ENCODE measurements at regions not wholly inside any gene's neighbourhood (a gene's known extent, or its start where the extent isn't known, plus 50 kb on each side); places are given as distances from the start of the nearest gene placed in this dataset.
A peak's percentile ranks its signal among the peaks of the same experiment; 100 is the strongest.

GRCh38 chr2:54387059-54387991 is 68.8 kb upstream of the SPTBN1 start:
- peak; percentile 64 for DNase-seq (ENCODE audit: low read depth)
- no peak overlapping the region for H3K4me3 ChIP-seq (ENCODE audit: low read depth, low read length)

DNA sequence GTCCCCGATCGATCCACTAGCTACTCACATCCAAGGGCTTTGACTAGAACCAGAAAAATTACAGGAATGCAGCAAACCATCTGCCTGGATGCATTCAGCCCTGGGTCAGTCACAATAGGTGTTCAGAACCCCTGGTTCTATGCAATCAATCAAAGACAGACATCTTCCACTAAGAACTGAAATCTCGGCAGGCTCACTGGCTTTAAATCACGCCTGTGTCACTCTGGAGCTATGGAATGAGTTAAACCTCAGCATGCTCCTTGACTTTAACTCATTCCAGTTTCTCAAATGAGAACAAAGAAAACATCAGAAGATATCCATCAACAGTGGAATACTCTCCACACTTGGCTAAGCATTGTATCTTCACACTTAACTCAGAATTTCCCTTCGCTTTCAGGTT is 68.1 kb upstream of the SPTBN1 start:
- DNase-seq (ENCODE audit: low read depth) = no peak
- no peak overlapping the region for H3K4me3 ChIP-seq (ENCODE audit: low read depth, low read length)

DNA sequence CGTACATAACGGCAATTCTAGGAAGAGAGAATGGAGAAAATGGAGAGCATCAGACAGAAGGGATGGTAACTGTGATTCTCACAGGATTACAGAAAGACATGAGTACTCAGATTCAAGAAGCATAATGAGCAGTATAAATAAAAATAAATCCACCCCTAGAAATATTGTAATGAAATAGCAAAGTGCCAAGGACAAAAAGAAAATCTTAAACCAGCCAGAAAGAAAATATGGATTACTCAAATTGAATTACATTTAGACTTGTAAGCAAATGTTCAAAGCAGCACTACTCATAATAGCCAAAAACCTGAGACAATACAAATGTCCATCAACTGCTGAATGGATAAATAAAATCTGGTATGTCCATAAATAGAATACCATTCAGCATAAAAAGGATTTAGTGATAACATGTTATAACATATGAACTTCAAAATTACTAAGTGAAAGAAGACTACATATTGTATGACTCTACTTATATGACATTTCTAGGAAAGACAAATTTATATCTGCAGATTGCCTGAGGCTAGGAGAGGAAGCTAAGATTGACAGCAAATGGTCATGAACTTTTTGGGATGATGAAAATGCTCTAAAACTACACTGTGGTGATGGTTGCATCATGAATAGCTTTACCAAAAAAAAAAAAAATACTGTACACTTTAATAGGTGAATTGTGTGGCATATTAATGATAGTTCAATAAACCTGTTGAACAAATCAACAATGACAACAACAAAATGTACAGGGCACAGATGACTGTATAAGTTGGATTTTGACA is 63.4 kb upstream of the SPTBN1 start:
- no peak overlapping the region for H3K4me3 ChIP-seq (ENCODE audit: low read depth, low read length)
- no peak for DNase-seq (ENCODE audit: low read depth)

DNA sequence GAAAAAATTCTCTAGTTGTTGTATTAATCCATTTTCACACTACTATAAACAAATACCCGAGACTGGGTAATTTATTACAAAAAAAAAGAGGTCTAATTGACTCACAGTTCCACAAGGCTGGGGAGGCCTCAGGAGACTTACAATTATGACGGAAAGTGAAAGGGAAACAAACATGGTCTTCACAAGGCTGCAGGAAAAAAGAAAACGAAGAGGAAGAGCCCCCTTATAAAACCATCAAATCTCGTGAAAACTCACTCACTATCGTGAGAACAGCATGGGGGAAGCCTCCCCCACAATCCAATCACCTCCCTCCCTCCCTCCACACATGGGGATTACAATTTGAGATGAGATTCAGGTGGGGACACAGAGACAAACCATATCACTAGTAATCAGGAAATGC is 61.7 kb upstream of the SPTBN1 start:
- no peak for DNase-seq (ENCODE audit: low read depth)

GRCh38 chr2:54396107-54396506 is 60.0 kb upstream of the SPTBN1 start:
- no peak overlapping the region for H3K4me3 ChIP-seq (ENCODE audit: low read depth, low read length)
- DNase-seq (ENCODE audit: low read depth) = no peak

More for the DNA sequence above, 61.7 kb upstream of the SPTBN1 start:
- H3K4me3 ChIP-seq (ENCODE audit: low read depth, low read length) = no peak overlapping the region

- no peak for DNase-seq (ENCODE audit: low read depth)
These were observed 59.3 kb upstream of the SPTBN1 start for GRCh38 chr2:54396798-54397197.

GRCh38 chr2:54397426-54397825 is 58.7 kb upstream of the SPTBN1 start:
- H3K4me3 ChIP-seq (ENCODE audit: low read depth, low read length) = no peak overlapping the region
- no peak for DNase-seq (ENCODE audit: low read depth)

More at GRCh38 chr2:54396798-54397197, 59.3 kb upstream of the SPTBN1 start:
- no peak overlapping the region for H3K4me3 ChIP-seq (ENCODE audit: low read depth, low read length)

- no peak overlapping the region for H3K4me3 ChIP-seq (ENCODE audit: low read depth, low read length)
- no peak for DNase-seq (ENCODE audit: low read depth)
These were observed 54.6 kb upstream of the SPTBN1 start for GRCh38 chr2:54401554-54401953.

DNA sequence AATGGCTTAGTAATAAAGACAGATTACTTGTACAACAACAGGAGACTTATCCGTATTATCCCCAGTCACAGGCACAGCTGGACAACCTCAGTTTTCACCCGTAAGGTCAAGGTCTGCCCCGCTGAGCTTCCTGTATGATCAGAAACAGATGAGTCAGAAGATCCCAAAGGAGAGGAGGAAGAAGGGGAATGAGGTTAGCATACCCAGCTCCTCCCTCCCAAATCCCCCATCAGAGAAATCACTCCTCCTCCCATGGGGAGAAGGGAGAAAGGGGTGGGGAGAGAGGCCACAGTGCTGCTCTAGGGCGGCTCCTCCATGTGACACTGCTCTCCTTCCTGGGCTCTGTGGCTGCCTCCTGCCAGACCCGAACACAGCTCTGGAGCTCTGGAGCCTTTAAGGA is 53.8 kb upstream of the SPTBN1 start:
- no peak for DNase-seq (ENCODE audit: low read depth)

DNA sequence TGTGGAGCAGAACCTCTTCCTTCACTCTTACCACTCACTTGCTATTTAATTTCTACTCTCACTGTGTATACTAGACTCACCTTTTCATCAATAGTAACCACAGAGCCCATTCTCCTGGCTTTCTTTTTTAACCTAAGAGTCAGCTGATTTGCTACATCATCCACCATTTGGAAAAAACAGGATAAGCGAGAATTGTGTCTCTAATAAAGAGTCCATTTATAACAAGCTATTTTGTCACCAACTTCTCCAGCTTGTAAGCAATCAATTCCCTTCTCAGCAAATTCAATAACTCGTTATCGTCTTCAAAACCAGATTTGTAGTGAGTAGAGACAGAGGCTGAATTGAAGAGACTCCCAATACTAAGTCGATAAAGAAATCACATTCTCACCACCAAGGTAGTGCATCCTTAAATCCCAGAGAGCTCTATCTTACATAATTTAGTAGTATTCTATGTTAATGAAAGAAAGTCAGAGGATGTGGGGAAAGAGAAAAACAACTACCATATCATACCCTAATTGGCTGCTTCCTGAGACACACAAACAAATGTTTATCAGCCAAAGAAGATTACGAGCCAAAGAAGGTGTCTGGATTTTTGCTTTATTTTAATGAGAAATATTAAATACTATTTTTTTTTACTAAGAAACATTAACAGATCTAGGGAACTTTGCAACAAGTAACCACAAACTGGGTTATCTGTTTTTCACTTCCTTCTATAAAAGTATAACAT is 52.5 kb upstream of the SPTBN1 start:
- no peak for DNase-seq (ENCODE audit: low read depth)
- H3K4me3 ChIP-seq (ENCODE audit: low read depth, low read length) = no peak overlapping the region

More for the DNA sequence above, 53.8 kb upstream of the SPTBN1 start:
- no peak overlapping the region for H3K4me3 ChIP-seq (ENCODE audit: low read depth, low read length)

GRCh38 chr2:54404270-54404669 is 51.9 kb upstream of the SPTBN1 start:
- DNase-seq (ENCODE audit: low read depth) = peak; percentile 54
- no peak overlapping the region for H3K4me3 ChIP-seq (ENCODE audit: low read depth, low read length)

- DNase-seq (ENCODE audit: low read depth) = no peak
- H3K4me3 ChIP-seq (ENCODE audit: low read depth, low read length) = no peak overlapping the region
These were observed 50.1 kb upstream of the SPTBN1 start for GRCh38 chr2:54406031-54406430.

Measured in skeletal muscle cell (primary cell).